CD4-positive, alpha-beta T cell (primary cell): ENCODE measurements at regions not wholly inside any gene's neighbourhood (a gene's known extent, or its start where the extent isn't known, plus 50 kb on each side); places are given as distances from the start of the nearest gene placed in this dataset.

Experiments
- ATAC-seq: fragments of 200-7000 bp; cut with Tn5 transposase; one replicate; pipeline ENCODE4 v1.10.0; 2022; ENCODE audit warnings: mild to moderate bottlenecking; ENCODE audit not compliant: poor library complexity
- CTCF ChIA-PET: fragments of 350-600 bp; sonication (Branson Sonifier 250); formaldehyde crosslinking; loops from one replicate; lab custom pipeline; 2021; ENCODE audit warnings: antibody characterized with exemption, inconsistent platforms; lab: Charles Lee
- POLR2A ChIA-PET: fragments of 350-600 bp; sonication (Branson Sonifier 250); formaldehyde crosslinking; loops from one replicate; lab custom pipeline; 2021; ENCODE audit warnings: antibody characterized with exemption, inconsistent platforms; lab: Charles Lee
- DNase-seq, 14 experiments: peaks; one replicate each; pipeline ENCODE4 v3.0.0-alpha.2; 2013 to 2020; ENCODE audit warnings: mixed read lengths in 2 of 14
- H3K27ac ChIP-seq, 2 donors: one replicate each; pipeline versions ENCODE4 v1.5.1 to v1.7.0; 2013; ENCODE audit warnings: low read length in 2 of 2, low read depth in 1 of 2, mild to moderate bottlenecking in 1 of 2
- H3K27me3 ChIP-seq, 2 experiments: 1 replicate in 1 of 2; 2 replicates in 1 of 2; pipeline versions ENCODE4 v1.6.1 to v1.7.0; 2013; ENCODE audit warnings: low read length in 2 of 2, control low read depth in 1 of 2, mild to moderate bottlenecking in 1 of 2, moderate library complexity in 1 of 2; ENCODE audit not compliant: insufficient read depth in 2 of 2, control insufficient read depth in 1 of 2
- H3K36me3 ChIP-seq: one replicate; pipeline ENCODE4 v1.6.1; 2013; ENCODE audit warnings: low read length, control low read depth; ENCODE audit not compliant: insufficient read depth
- H3K4me1 ChIP-seq: one replicate; pipeline ENCODE4 v1.6.1; 2013; ENCODE audit warnings: low read length, control low read depth; ENCODE audit not compliant: insufficient read depth
- H3K4me3 ChIP-seq: one replicate; pipeline ENCODE4 v1.5.1; 2013; ENCODE audit warnings: mild to moderate bottlenecking, low read length, moderate library complexity
- H3K9me3 ChIP-seq, 2 experiments: 1 replicate in 1 of 2; 2 replicates in 1 of 2; pipeline versions ENCODE4 v1.6.1 to v1.7.0; 2013; ENCODE audit warnings: low read length in 2 of 2, mild to moderate bottlenecking in 2 of 2, control low read depth in 1 of 2, moderate library complexity in 1 of 2; ENCODE audit not compliant: control insufficient read depth in 1 of 2, insufficient read depth in 1 of 2
- H3K27ac Mint-ChIP-seq: one replicate; pipeline ENCODE4 v1.8.0; 2020; ENCODE audit warnings: mixed read lengths
- H3K27me3 Mint-ChIP-seq: one replicate; pipeline ENCODE4 v1.8.0; 2021; ENCODE audit warnings: mixed read lengths
- H3K36me3 Mint-ChIP-seq: one replicate; pipeline ENCODE4 v1.8.0; 2021; ENCODE audit warnings: low read depth, mixed read lengths
- H3K4me1 Mint-ChIP-seq: one replicate; pipeline ENCODE4 v1.8.0; 2021; ENCODE audit warnings: low read depth, mixed read lengths
- H3K4me3 Mint-ChIP-seq: one replicate; pipeline ENCODE4 v1.8.0; 2020; ENCODE audit warnings: mild to moderate bottlenecking, mixed read lengths
- H3K9me3 Mint-ChIP-seq: one replicate; pipeline ENCODE4 v1.8.0; 2020; ENCODE audit warnings: mixed read lengths
- intact Hi-C, 2 experiments: fragments of 100-400 bp; cut with DNase I in 1 of 2; cut with micrococcal nuclease in 1 of 2; formaldehyde crosslinking; loops; one replicate each; pipeline versions ENCODE4 v1.15.1 to v1.9.0; 2023 to 2025; cut with DNase I, micrococcal nuclease
- TF ChIP-seq, protein P1 (sequence below): fragments of 200-600 bp; IDR thresholded peaks from one replicate; pipeline ENCODE4 v1.8.0; 2022; ENCODE audit warnings: antibody characterized with exemption, mild to moderate bottlenecking

GRCh38 chr4:163679189-163679588 lies 184.7 kb downstream of the TMA16 start:
- no peaks in the 10 kb centered on the region for H3K4me1 ChIP-seq
- no peak overlapping the region for H3K27ac Mint-ChIP-seq
- intact Hi-C loops: loop anchor here in 1 of 2 experiments (10.0 kb wide), 1 partner anchor 76 kb away; no protein-coding TSS in a partner anchor
- peaks cover 7% of the 10 kb centered on the region for H3K4me1 Mint-ChIP-seq
- TF ChIP-seq, protein P1, sequence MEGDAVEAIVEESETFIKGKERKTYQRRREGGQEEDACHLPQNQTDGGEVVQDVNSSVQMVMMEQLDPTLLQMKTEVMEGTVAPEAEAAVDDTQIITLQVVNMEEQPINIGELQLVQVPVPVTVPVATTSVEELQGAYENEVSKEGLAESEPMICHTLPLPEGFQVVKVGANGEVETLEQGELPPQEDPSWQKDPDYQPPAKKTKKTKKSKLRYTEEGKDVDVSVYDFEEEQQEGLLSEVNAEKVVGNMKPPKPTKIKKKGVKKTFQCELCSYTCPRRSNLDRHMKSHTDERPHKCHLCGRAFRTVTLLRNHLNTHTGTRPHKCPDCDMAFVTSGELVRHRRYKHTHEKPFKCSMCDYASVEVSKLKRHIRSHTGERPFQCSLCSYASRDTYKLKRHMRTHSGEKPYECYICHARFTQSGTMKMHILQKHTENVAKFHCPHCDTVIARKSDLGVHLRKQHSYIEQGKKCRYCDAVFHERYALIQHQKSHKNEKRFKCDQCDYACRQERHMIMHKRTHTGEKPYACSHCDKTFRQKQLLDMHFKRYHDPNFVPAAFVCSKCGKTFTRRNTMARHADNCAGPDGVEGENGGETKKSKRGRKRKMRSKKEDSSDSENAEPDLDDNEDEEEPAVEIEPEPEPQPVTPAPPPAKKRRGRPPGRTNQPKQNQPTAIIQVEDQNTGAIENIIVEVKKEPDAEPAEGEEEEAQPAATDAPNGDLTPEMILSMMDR: no peak
- no peak overlapping the region for H3K4me3 Mint-ChIP-seq
- no peak for ATAC-seq
- H3K9me3 Mint-ChIP-seq: no peaks in the 10 kb centered on the region
- H3K27me3 ChIP-seq: no peaks in the 10 kb centered on the region
- POLR2A ChIA-PET: interaction anchor here (0.6 kb wide), 1 partner anchor 124 kb away, joined by 3 read pairs; no protein-coding TSS in a partner anchor
- no peaks in the 10 kb centered on the region for H3K9me3 ChIP-seq
- no peaks in the 10 kb centered on the region for H3K36me3 ChIP-seq
- H3K36me3 Mint-ChIP-seq: no peaks in the 10 kb centered on the region
- H3K27ac ChIP-seq: no peak overlapping the region
- DNase-seq: no peak
- no peak overlapping the region for H3K4me3 ChIP-seq
- CTCF ChIA-PET: no interaction called here
- H3K27me3 Mint-ChIP-seq: no peaks in the 10 kb centered on the region

DNA sequence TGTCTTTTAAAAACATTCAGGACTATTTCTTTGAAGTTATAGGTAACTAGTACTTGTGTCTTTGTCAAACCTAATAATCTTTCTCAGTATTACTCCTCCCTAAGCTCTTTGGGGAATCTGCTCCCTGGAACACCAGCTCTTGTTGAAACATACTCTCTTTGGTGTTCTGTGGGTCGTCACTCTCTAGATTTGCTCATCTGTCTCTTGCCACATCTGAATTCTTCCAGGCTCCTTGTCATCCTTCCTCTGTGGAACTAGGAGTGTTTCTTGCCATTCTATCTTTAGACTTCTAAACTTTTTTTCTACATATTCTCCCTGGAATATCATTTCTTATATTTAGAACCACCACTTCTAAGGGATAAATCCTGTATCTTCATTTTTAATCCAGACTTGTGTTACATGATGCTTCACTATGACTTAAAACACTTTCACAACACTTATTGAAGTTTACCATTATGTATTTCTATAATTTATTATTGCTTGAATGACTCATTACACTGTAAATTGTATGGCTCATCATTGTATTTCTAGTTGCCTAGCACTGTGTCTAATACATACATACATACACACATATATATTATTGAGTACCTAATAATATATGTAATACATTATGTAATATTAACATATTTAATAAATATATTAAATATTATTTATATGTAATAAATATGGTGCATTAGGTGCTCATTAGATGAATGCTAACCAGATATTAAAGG lies 186.1 kb downstream of the TMA16 start:
- intact Hi-C loops: loop anchor here (1.0 to 10.0 kb wide), 6 partner anchors 125 to 1186 kb away; no protein-coding TSS in a partner anchor
- H3K9me3 ChIP-seq: no peaks in the 10 kb centered on the region
- POLR2A ChIA-PET: interaction anchor here (0.7 kb wide), 1 partner anchor 14 kb away, joined by 3 read pairs; no protein-coding TSS in a partner anchor
- H3K27me3 Mint-ChIP-seq: no peaks in the 10 kb centered on the region
- H3K4me3 ChIP-seq: no peak overlapping the region
- no peaks in the 10 kb centered on the region for H3K27me3 ChIP-seq
- TF ChIP-seq, protein P1: no peak
- no peak overlapping the region for H3K27ac Mint-ChIP-seq
- H3K36me3 Mint-ChIP-seq: no peaks in the 10 kb centered on the region
- H3K36me3 ChIP-seq: no peaks in the 10 kb centered on the region
- no peaks in the 10 kb centered on the region for H3K9me3 Mint-ChIP-seq
- no peak overlapping the region for H3K4me3 Mint-ChIP-seq
- ATAC-seq: no peak
- peaks cover 7% of the 10 kb centered on the region for H3K4me1 Mint-ChIP-seq
- CTCF ChIA-PET: interaction anchor here (0.6 to 1.2 kb wide), 5 partner anchors 14 to 771 kb away, joined by 3 to 14 read pairs (median 3); no protein-coding TSS in a partner anchor
- H3K4me1 ChIP-seq: no peaks in the 10 kb centered on the region
- DNase-seq: no peak
- no peak overlapping the region for H3K27ac ChIP-seq

DNA sequence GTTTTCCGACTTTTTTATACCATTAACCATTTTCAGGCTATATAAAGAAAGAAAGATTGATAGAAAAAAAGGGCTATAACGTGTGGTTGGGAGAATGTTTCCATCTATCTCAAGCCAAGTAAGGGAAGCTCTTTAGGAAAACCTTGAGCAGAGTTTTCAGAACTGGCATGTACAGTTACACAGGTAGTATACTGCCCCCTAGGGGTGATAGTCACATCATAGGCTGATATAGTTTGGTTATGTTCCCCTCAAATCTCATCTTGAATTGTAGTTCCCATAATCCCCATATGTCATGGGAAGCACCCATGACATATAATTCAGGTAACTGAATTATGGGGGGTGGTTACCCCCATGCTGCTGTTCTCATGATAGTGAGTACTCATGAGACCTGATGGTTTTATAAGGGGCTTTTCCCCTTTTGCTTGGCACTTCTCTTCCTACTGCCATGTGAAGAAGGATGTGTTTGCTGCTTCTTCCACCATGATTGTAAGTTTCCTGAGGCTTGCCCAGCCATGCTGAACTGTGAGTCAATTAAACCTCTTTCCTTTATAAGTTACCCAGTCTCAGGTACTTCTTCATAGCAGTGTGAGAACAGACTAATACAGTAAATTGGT lies 186.8 kb downstream of the TMA16 start:
- Histone ChIP-seq H3K4me3 (no peak overlapping the region), H3K4me1 (no peaks in the 10 kb centered on the region), H3K27ac (no peak overlapping the region), H3K27me3 (no peaks in the 10 kb centered on the region), H3K36me3 (no peaks in the 10 kb centered on the region), H3K9me3 (no peaks in the 10 kb centered on the region)
- H3K9me3 Mint-ChIP-seq: no peaks in the 10 kb centered on the region
- H3K27ac Mint-ChIP-seq: no peak overlapping the region
- H3K4me1 Mint-ChIP-seq: peaks cover 7% of the 10 kb centered on the region
- DNase-seq (peak in 7 of 14 experiments; percentile 2 to 82 (median 47)), ATAC-seq (peak; percentile 74)
- ChIA-PET CTCF (interaction anchor here (0.6 to 1.2 kb wide), 4 partner anchors 15 to 131 kb away, joined by 3 to 14 read pairs (median 4); no protein-coding TSS in a partner anchor), POLR2A (interaction anchor here (1.4 kb wide), 1 partner anchor 15 kb away, joined by 3 read pairs; no protein-coding TSS in a partner anchor)
- H3K36me3 Mint-ChIP-seq: no peaks in the 10 kb centered on the region
- TF ChIP-seq, protein P1: peak; percentile 77
- H3K4me3 Mint-ChIP-seq: no peak overlapping the region
- intact Hi-C loops: loop anchor here (1.0 to 10.0 kb wide), 6 partner anchors 126 to 1187 kb away; no protein-coding TSS in a partner anchor
- no peaks in the 10 kb centered on the region for H3K27me3 Mint-ChIP-seq
